Bronchial epithelial cell (primary cell): ENCODE measurements at regions not wholly inside any gene's neighbourhood (a gene's known extent, or its start where the extent isn't known, plus 50 kb on each side); places are given as distances from the start of the nearest gene placed in this dataset.

ENCODE experiments used
- DNase-seq: peaks from one replicate; pipeline ENCODE4 v3.0.0-alpha.2; 2010; ENCODE audit warnings: low read depth
- FAIRE-seq: peaks from 2 replicates; lab custom pipeline; 2011; peaks lifted over from hg19 to GRCh38; lab: Jason Lieb, UNC
- H3K27me3 ChIP-seq: 2 replicates; pipeline ENCODE4 v1.5.1; 2011; ENCODE audit warnings: low read length; ENCODE audit not compliant: control insufficient read depth, insufficient read depth
- H3K36me3 ChIP-seq: 2 replicates; pipeline ENCODE4 v1.5.1; 2011; ENCODE audit warnings: low read length; ENCODE audit not compliant: control insufficient read depth, insufficient read depth
- H3K4me3 ChIP-seq: 2 replicates; pipeline ENCODE4 v1.5.1; 2011; ENCODE audit warnings: mild to moderate bottlenecking, low read depth, low read length, control low read depth
- TF ChIP-seq, protein P1 (sequence below): IDR thresholded peaks from 2 replicates; pipeline ENCODE4 v1.5.1; 2011; ENCODE audit warnings: mild to moderate bottlenecking, moderate library complexity, low read length, control low read depth, inconsistent platforms; ENCODE audit not compliant: insufficient read depth, severe bottlenecking

DNA sequence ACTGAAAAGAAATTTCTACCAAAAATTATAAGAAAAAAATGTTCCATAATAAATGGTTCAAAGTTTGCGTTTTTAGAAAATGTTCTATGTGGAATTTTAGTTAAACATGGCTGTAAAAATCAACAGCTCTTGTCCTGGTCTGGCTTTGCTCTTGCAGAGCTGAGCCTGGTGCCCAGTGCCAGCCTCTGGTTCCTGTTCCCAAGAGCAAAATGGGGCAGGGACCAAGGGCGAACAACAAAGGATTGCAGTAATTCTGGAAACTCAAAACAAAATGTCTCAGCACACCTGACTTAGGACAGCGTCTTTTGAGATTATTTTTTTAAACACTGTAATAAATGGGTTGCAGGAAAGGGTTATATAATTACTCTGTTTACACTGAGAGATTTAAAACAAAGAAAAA, 174.7 kb downstream of the ANAPC1 start:
- TF ChIP-seq, protein P1, sequence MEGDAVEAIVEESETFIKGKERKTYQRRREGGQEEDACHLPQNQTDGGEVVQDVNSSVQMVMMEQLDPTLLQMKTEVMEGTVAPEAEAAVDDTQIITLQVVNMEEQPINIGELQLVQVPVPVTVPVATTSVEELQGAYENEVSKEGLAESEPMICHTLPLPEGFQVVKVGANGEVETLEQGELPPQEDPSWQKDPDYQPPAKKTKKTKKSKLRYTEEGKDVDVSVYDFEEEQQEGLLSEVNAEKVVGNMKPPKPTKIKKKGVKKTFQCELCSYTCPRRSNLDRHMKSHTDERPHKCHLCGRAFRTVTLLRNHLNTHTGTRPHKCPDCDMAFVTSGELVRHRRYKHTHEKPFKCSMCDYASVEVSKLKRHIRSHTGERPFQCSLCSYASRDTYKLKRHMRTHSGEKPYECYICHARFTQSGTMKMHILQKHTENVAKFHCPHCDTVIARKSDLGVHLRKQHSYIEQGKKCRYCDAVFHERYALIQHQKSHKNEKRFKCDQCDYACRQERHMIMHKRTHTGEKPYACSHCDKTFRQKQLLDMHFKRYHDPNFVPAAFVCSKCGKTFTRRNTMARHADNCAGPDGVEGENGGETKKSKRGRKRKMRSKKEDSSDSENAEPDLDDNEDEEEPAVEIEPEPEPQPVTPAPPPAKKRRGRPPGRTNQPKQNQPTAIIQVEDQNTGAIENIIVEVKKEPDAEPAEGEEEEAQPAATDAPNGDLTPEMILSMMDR = no peak
- Histone ChIP-seq H3K36me3 (no peaks in the 10 kb centered on the region), H3K4me3 (no peak overlapping the region), H3K27me3 (peaks cover 4% of the 10 kb centered on the region)
- no peak for DNase-seq
- no peak for FAIRE-seq

DNA sequence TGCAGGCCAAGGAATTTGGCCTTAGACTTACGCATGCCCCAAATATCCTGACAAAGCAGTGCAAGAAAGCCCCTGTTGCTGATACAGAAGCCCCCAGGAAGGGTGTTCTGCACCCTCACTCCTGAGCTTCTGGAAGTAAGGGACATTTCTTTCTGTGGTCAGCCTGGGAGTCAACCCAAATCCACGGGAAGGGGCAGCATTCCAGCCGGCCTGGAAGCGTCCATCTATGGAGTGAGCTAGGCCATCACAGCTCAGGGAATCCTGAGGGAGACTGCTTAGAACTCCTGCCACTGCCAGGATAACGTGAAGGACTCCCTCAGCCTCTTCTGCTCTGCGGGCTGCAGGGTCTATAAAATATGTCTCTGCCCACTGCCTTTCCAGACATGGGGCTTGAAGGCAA, 173.9 kb downstream of the ANAPC1 start:
- FAIRE-seq (no peak), DNase-seq (no peak)
- Histone ChIP-seq H3K4me3 (no peak overlapping the region), H3K27me3 (peaks cover 4% of the 10 kb centered on the region), H3K36me3 (no peaks in the 10 kb centered on the region)
- TF ChIP-seq, protein P1 = no peak

DNA sequence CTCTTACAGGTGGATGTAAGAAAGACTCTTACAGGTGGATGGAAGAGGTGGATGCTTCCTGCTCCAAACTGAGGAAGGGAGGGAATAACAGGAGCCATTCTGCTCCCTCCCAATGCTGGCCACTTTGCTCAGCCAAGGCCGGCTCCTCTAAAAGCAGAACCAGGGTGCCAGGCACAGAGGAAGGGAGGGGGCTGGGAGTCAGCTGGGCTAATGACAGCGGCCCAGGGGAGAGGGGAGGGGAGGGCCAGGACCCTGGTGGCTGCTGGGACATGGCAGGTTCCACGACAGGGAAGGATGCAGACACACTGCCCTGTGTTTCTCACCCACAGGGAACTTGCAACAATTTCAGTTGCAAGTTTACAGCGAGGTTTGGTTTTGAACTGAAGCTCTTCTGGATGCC, 173.4 kb downstream of the ANAPC1 start:
- Histone ChIP-seq H3K4me3 (no peak overlapping the region), H3K36me3 (no peaks in the 10 kb centered on the region), H3K27me3 (peaks cover 4% of the 10 kb centered on the region)
- TF ChIP-seq, protein P1 = no peak
- FAIRE-seq (no peak), DNase-seq (no peak)

DNA sequence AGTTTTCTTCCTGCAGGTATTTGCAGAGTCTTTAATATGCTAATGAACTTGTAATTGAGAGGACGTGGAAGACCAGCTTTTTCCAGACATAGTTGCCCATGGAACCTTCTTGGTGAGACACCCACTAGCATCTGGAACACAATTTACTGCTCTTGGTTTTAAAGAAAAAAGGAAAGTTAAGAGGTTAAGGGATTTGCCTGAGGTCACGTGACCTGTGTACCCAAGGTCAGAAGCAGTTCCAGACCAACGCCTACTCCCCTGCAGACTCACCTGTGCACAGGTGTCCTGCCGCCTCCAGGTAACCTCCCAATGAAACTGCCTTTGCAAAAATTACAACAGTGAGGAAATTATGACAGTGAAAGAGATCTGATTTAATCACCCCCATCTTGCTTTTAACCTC, 172.7 kb downstream of the ANAPC1 start:
- FAIRE-seq = no peak
- H3K36me3 ChIP-seq = no peaks in the 10 kb centered on the region
- DNase-seq = no peak
- H3K4me3 ChIP-seq = no peak overlapping the region
- TF ChIP-seq, protein P1 = no peak
- H3K27me3 ChIP-seq = peaks cover 4% of the 10 kb centered on the region

DNA sequence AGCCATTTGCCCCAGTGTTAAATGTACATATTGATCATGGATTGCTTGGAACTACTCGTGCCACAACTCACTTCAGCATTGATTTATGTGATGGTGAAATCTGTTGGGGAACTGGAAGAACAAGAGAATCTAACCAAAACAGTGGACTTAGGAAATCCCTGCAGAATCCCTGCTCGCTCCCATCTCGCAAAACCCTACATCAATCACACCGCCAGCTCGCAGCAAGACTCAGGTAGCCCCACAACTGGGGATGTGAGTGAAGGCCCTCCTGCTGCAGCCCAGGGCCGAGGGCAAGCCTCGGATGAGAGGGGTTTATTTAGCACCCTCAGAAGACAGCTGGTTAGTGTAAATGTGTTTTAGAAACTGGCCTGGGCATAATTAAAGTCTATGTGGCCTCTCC, 171.6 kb downstream of the ANAPC1 start:
- Histone ChIP-seq H3K4me3 (no peak overlapping the region), H3K36me3 (no peaks in the 10 kb centered on the region), H3K27me3 (peaks cover 4% of the 10 kb centered on the region)
- DNase-seq = no peak
- no peak for FAIRE-seq
- TF ChIP-seq, protein P1 = no peak

DNA sequence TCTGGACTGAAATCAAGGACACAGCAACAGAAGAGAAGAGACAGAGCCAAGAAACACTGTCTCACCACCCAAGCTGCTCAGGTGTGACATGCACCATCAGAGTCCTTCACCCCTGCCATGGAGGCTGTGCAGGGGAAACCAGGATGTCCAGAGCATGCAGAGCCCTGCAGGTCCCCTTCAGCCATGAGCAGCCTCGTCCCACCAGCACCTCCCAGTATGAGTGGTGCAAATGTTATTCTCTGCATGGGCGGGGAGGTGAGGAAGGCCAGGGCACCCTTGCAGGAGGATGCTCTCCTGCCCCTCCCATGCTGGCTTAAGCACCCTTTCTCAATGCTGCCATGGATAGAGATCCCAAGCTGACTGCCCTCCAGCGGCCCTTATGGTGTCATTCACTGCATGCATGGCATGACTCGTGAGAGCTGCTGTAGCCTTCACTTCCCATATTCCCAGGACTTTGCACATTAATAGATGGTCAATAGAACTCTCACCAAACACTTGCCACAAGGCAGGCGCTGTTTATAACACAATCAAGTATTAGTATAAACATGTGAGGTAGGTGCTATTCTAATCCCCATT, 171.0 kb downstream of the ANAPC1 start:
- Histone ChIP-seq H3K4me3 (no peak overlapping the region), H3K27me3 (peaks cover 4% of the 10 kb centered on the region), H3K36me3 (no peaks in the 10 kb centered on the region)
- no peak for DNase-seq
- TF ChIP-seq, protein P1 = no peak
- no peak for FAIRE-seq
